GM19463 (cell line): ENCODE measurements at regions not wholly inside any gene's neighbourhood (a gene's known extent, or its start where the extent isn't known, plus 50 kb on each side); places are given as distances from the start of the nearest gene placed in this dataset.
A peak's percentile ranks its signal among the peaks of the same experiment; 100 is the strongest.

Source experiments
- ATAC-seq: cut with Tn5 transposase; IDR thresholded peaks from one replicate; pipeline ENCODE4 v1.9.1; 2021; ENCODE audit warnings: mild to moderate bottlenecking, moderate library complexity; ENCODE audit not compliant: unreplicated experiment

DNA sequence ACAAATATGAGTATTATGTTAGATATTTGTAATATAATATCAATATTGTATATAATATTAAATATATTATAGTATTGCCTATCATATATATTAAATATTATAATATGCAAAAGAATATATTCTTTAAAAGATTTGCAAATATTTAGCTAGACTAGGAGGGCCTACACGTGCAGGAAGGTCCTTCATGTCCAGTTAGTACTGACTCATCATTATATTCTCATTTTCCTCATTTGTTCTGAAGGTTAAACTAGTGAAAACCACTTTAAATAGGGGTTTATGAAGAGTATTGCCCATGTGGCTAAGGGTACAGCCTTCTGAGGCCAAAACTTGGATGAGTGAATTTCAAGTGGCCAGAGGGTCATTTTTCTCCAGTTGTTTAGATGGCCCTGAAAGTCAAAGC, 293.0 kb upstream of the VRK2 start:
- no peak for ATAC-seq

DNA sequence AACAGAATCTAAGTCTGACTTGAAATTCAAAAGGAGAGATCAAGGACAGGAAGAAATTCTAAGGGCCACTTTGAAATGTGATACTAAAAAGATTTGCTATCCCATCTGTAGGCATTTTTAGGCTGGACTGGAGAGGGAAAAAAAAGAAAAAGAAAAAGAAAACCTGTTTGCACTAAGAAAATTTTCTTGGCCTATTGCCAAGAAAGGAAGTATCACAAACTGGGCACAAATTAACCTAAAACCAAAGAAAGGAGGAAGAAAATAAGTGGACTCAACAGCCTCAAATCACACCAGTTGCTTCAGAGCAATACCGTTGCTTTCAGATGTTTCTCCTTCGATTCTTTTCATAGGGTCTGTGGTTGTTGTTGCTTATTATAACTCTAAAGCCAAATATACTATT, 287.9 kb upstream of the VRK2 start:
- no peak for ATAC-seq

GRCh38 chr2:57759131-57759530, 287.5 kb upstream of the VRK2 start:
- no peak for ATAC-seq

DNA sequence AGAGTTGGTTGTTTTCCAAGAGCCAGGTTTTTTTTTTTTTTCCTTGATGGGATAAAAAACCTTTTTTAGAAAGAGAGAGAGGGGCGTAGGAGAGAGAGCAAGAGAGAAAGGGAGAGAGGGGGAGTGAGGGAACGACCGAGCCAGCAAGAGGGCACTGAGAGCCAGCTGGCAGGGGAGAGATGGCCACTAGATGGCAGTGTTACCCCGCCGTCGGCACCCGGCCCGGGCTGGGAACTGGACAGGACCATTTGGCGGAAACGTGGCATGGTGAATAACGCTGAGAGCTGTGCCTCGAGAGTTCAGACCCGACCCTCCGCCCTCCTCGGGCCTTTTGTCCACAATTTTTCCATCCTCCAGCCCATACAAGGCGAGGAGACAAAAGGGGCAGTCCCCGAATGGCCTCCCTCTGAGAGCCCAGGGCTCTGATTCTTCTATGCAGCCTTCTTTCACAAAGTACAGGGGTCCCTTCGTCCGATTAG, 286.7 kb upstream of the VRK2 start:
- ATAC-seq = peak; percentile 68

DNA sequence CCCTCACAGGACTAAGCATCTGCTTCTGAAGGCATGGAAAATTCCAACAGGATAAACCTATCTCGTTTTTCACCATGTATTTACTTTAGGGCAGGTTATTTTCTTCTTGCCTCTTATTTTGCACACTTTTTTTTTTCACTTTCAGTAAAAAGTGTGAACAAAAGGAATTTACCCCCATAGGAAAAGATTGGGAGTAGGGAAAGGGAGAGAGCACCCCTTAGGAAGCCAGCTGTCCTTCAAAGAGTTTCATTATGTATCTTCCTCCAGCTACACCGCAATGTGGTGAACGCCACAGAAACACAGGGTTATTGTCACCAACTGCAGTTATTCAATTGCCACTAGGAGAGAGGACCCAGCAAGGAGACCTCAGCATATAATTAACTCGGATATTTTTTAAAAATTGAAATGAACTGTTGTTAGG, 286.2 kb upstream of the VRK2 start:
- peak; percentile 63 for ATAC-seq

DNA sequence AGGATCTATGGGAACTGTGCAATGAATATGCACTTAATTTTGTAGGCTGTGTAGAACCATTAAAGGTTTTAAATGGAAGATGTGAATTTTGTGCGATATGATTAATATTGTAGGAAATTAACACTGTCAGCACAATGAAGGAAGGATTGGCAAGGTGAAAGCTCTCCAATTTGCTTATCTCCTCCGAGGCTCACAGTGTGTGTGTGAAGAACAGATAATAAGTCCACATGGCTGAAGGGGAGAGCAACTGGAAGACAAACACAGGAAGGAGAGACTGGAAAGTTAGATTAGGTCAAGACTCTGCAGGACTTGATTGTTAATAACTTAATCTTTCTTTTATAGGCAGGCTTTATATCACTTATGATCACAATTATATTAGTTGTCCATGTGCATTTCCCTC, 269.7 kb upstream of the VRK2 start:
- ATAC-seq = no peak

- ATAC-seq = no peak
These were observed 264.0 kb upstream of the VRK2 start for GRCh38 chr2:57782587-57782986.

DNA sequence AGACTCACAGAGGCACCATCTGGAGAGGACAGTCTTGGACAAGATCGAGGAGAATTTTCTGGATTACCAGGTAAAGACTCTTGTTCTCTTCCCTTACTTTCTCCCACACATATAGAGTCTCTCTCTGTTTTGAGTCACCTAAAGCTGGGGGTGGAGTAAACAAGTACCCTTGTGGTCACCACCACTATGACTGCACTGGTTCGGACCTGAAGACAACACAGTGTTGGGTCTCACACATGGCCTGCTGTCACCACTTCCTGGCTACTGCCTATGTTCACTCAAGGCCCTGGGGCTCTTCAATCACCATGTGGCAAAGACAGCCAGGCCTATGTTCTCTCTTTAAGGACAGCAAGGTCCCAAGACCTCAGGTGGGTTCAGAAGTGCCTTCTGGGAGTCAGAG, 253.3 kb upstream of the VRK2 start:
- no peak for ATAC-seq

- no peak for ATAC-seq
These were observed 250.1 kb upstream of the VRK2 start for GRCh38 chr2:57796527-57796926.

DNA sequence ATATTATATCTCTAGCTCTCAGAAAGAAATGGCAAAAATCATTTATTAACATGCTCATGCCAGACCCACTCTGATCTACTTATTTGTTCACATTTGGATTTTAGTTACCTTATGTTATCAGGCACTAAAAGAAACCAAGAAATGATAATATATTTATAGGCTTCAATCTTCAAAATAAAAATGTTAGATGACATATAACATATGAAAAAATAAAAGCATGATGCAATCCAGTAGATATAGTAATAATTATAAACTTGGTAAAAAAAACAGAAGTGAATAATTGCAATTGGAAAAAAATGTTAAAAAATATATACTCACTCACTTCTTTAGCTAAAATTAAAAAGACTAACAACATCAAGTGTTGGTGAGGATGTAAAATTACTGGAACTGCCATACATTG, 248.3 kb upstream of the VRK2 start:
- ATAC-seq = no peak

- ATAC-seq = no peak
These were observed 244.4 kb upstream of the VRK2 start for GRCh38 chr2:57802243-57802642.

GRCh38 chr2:57804971-57805370, 241.6 kb upstream of the VRK2 start:
- ATAC-seq = no peak

DNA sequence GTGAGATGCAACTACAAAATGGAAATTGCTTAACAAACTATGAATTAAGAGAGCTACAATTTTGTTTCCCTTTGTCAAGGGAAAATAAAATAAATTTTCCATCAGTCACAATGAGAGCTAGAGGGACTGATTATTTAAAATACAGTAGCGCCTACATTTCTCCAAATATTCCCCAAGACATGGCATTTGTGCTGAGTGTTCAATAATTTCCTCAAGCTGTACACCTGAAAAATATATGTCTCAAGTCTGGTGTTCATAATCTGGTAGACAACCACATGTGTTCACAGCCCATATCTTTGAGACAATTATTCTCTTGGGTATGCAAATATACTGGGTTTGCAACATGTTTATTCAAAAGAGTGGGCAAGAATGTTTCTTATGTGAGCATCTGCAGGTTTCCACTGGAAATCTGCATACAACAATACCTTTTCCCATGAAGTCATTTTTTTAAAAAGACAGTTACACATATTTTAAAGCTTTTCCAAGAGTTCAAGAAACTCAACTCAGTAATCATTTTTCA, 240.1 kb upstream of the VRK2 start:
- peak; percentile 32 for ATAC-seq

GRCh38 chr2:57809230-57809629, 237.4 kb upstream of the VRK2 start:
- peak; percentile 85 for ATAC-seq

- ATAC-seq = no peak
These were observed 225.5 kb upstream of the VRK2 start for GRCh38 chr2:57821088-57821487.

DNA sequence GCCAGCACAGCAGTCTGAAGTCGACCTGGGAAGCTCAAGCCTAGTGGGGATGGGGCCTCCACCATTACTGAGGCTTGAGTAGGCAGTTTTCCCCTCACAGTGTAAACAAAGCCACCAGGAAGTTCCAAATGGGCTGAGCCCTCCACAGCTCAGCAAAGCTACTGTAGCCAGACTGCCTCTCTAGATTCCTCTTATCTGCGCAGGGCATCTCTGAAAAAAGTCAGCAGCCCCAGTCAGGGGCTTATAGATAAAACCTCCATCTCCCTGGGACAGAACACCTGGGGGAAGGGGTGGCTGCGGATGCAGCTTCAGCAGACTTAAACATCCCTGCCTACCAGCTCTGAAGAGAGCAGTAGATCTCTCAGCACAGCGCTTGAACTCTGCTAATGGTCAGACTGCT, 218.4 kb upstream of the VRK2 start:
- ATAC-seq = no peak

DNA sequence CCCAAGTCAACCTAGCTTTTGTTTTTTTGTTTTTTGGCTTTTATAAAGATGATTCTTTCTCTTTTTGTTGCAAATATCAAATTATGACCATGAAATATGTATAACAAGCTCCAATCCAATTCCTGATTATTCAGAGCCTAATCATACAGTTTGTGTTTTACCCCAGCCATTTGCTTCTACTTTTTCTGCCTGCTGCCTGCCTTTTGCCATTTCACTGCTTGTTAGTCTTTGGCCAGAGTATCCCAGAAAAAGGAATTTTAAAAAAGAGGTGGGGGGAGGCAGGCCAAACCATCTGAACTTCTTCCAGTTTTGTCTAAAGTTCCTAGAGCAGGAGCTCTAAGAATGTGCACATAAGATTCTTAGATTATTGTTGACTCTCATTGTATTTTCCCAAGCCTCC, 211.9 kb upstream of the VRK2 start:
- no peak for ATAC-seq

GRCh38 chr2:57842531-57842930, 204.1 kb upstream of the VRK2 start:
- ATAC-seq = no peak

DNA sequence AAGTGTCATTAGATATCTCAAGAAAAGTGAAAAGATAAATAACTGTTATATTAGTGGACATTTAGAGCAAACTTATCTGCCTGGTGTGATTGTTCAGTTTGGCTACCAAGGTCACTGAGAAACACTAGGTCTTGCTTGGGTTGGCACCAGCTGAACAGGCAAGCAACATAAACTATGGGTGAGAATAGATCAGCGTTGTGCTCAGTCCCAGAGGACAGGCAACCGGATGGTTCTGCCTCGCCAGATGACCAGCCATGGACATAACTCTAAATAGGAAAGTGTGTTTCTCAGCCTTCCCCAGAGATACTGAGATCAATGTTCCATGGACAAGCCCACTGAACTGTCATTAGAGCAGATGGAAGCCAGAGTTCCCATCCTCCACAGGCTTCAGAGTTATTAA, 203.4 kb upstream of the VRK2 start:
- no peak for ATAC-seq

GRCh38 chr2:57848723-57849122, 197.9 kb upstream of the VRK2 start:
- no peak for ATAC-seq

DNA sequence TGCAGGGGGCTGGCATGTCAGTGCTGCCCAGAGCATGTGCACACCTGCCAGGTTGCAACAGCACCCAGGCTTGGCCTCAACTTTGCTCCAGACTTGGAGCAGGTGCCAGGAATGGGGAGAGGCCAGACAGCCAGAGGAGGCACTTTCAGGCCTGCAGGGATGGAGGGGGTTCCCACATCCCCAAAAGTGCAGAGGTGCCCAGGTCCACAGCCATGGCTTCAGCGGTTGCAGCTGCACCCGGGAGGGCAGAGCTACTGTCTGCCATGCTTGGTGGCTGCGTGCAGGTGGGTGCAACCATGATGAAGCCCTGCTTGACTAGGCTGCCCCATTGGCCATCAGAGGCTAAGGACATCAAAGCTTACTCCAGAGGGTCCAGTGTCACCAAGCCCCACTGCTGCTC, 196.8 kb upstream of the VRK2 start:
- no peak for ATAC-seq

DNA sequence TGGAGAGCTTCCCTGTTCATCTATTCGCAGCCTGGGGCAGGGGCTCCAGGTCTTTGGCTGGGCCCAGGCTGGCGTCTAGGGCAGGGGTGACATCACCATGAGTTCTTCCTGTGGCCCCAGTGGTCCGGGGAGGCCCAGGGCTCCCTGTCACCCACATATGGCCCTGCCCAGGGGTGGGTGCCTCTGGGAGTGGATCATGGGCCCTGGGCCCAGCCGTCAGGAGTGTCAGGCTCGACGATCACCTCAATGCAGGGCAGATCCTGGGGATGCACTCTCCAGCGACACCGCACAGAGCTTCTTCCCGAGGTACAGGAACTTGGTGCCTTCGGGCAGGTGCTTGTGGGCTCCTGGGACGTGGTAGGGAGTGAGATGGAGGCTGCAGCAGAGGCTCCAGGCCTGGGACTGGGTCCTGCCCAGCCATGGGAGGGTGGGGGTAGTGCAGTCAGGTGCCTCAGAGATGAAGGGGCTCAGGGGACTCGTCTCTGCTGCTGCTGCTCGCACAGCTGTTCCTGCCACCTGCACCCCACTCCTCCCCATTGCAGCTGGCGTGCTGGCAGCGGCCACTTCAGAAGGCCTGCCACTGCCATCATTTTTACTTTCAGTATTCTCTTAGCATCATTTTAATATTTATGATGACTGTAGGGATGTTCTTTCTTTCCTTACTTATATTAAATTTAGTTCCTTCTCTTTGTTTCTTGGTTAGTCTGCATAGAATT, 196.0 kb upstream of the VRK2 start:
- no peak for ATAC-seq

- ATAC-seq = no peak
These were observed 191.4 kb upstream of the VRK2 start for GRCh38 chr2:57855212-57855611.
